ENCODE measurements at regions not wholly inside any gene's neighbourhood (a gene's known extent, or its start where the extent isn't known, plus 50 kb on each side); places are given as distances from the start of the nearest gene placed in this dataset.

DNA sequence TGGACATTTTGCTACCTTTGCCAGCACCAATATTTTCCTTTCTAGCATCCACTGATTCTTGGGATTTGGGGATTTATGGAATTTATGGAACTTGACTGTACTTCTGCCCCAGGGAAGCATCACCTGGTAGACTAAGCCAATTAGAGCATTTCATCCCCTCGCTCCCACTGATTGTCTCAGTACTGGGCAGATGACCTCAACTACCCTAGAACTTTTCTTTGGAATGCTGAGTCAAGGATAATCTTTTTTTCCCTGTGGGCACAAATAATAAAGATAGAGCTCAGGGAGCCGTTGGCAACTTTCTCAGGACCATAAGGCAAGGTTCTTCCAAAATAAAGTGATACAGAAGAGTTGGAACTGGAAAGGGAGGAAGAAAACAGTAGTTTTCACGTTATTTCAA lies 438.4 kb downstream of the PLK2 start:
- Histone ChIP-seq H3K79me2 (ENCODE audit: control insufficient read depth, low read length) (no peaks in the 10 kb centered on the region), H3K4me2 (ENCODE audit: low read length) (no peak overlapping the region)

DNA sequence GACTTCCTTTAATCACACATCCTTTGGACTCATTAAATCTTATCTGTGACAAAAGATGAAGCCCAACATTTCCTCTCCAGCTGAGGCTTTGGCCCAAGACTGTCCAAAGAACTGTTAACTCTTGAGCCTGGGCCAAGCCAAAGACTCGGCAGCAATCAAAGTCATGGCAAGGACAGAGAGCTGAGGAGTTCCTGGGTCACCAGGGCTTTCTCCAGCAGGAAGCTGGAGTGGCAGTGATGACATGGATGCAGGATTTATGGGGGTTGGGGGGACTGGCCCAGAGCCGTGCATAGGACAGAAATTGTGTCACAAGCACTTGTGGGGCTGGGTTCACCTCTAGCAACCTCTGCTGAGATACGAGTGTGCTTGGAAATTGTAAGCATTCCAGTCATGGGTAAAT lies 440.3 kb downstream of the PLK2 start:
- Histone ChIP-seq H3K9me2 (replicated peaks; ENCODE audit: control insufficient read depth, low read length) (no peaks in the 10 kb centered on the region), H3K36me3 (ENCODE audit: control insufficient read depth, low read length) (no peaks in the 10 kb centered on the region), H3K27me3 (ENCODE audit: control insufficient read depth, low read length) (no peaks in the 10 kb centered on the region), H3F3A (ENCODE audit: control insufficient read depth, insufficient read depth) (no peaks in the 10 kb centered on the region), H3K27ac (ENCODE audit: low read depth, low read length) (no peak overlapping the region), H3K79me2 (ENCODE audit: control insufficient read depth, low read length) (no peaks in the 10 kb centered on the region), H3K4me2 (ENCODE audit: low read length) (no peak overlapping the region), H3K4me3 (ENCODE audit: low read length) (no peak overlapping the region), H3K9me3 (ENCODE audit: control insufficient read depth, insufficient read depth, low read length) (no peaks in the 10 kb centered on the region), H3K4me1 (ENCODE audit: control insufficient read depth, low read length) (no peaks in the 10 kb centered on the region), H4K20me1 (ENCODE audit: control insufficient read depth, insufficient read depth, low read depth, low read length) (no peaks in the 10 kb centered on the region)
- TF ChIP-seq, protein P1, sequence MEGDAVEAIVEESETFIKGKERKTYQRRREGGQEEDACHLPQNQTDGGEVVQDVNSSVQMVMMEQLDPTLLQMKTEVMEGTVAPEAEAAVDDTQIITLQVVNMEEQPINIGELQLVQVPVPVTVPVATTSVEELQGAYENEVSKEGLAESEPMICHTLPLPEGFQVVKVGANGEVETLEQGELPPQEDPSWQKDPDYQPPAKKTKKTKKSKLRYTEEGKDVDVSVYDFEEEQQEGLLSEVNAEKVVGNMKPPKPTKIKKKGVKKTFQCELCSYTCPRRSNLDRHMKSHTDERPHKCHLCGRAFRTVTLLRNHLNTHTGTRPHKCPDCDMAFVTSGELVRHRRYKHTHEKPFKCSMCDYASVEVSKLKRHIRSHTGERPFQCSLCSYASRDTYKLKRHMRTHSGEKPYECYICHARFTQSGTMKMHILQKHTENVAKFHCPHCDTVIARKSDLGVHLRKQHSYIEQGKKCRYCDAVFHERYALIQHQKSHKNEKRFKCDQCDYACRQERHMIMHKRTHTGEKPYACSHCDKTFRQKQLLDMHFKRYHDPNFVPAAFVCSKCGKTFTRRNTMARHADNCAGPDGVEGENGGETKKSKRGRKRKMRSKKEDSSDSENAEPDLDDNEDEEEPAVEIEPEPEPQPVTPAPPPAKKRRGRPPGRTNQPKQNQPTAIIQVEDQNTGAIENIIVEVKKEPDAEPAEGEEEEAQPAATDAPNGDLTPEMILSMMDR (IDR thresholded peaks at IDR 0.05; ENCODE audit: low read depth, low read length, poor library complexity, severe bottlenecking): no peak
- TF ChIP-seq EZH2phosphoT487 (IDR thresholded peaks at IDR 0.05; ENCODE audit: borderline replicate concordance, low read length): no peak

More for the DNA sequence above, 438.4 kb downstream of the PLK2 start:
- H3K27ac ChIP-seq (ENCODE audit: low read depth, low read length): no peak overlapping the region
- no peaks in the 10 kb centered on the region for H3F3A ChIP-seq (ENCODE audit: control insufficient read depth, insufficient read depth)
- no peaks in the 10 kb centered on the region for H3K36me3 ChIP-seq (ENCODE audit: control insufficient read depth, low read length)
- TF ChIP-seq, protein P1 (IDR thresholded peaks at IDR 0.05; ENCODE audit: low read depth, low read length, poor library complexity, severe bottlenecking): no peak
- no peak for TF ChIP-seq EZH2phosphoT487 (IDR thresholded peaks at IDR 0.05; ENCODE audit: borderline replicate concordance, low read length)
- no peak overlapping the region for H3K4me3 ChIP-seq (ENCODE audit: low read length)
- no peaks in the 10 kb centered on the region for H3K9me3 ChIP-seq (ENCODE audit: control insufficient read depth, insufficient read depth, low read length)
- no peaks in the 10 kb centered on the region for H3K4me1 ChIP-seq (ENCODE audit: control insufficient read depth, low read length)
- H3K27me3 ChIP-seq (ENCODE audit: control insufficient read depth, low read length): no peaks in the 10 kb centered on the region
- H4K20me1 ChIP-seq (ENCODE audit: control insufficient read depth, insufficient read depth, low read depth, low read length): no peaks in the 10 kb centered on the region
- H3K9me2 ChIP-seq (replicated peaks; ENCODE audit: control insufficient read depth, low read length): no peaks in the 10 kb centered on the region

DNA sequence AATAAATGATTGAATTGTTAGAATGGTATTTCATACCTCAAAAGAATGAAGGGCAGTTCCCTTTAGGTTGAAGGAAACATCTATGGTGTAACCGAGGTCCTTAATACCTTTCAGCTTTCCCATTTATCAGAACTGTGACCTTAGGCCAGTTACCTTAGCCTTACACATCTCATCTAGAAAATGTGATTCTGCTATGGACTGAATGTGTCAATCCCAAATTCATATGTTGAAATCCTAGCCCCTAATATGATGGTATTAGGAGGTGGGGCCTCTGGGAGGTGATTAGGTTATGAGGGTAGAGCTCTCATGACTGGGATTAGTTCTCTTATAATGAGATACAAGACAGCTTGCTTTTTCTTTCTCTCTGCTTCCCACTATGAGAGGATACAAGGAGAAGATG lies 441.9 kb downstream of the PLK2 start:
- no peak overlapping the region for H3K27ac ChIP-seq (ENCODE audit: low read depth, low read length)
- no peaks in the 10 kb centered on the region for H3K36me3 ChIP-seq (ENCODE audit: control insufficient read depth, low read length)
- no peak overlapping the region for H3K4me3 ChIP-seq (ENCODE audit: low read length)
- H3K9me3 ChIP-seq (ENCODE audit: control insufficient read depth, insufficient read depth, low read length): no peaks in the 10 kb centered on the region
- H3K9me2 ChIP-seq (replicated peaks; ENCODE audit: control insufficient read depth, low read length): no peaks in the 10 kb centered on the region
- no peak overlapping the region for H3K4me2 ChIP-seq (ENCODE audit: low read length)
- TF ChIP-seq, protein P1 (IDR thresholded peaks at IDR 0.05; ENCODE audit: low read depth, low read length, poor library complexity, severe bottlenecking): no peak
- no peak for TF ChIP-seq EZH2phosphoT487 (IDR thresholded peaks at IDR 0.05; ENCODE audit: borderline replicate concordance, low read length)
- H3K79me2 ChIP-seq (ENCODE audit: control insufficient read depth, low read length): no peaks in the 10 kb centered on the region
- H3K4me1 ChIP-seq (ENCODE audit: control insufficient read depth, low read length): no peaks in the 10 kb centered on the region
- no peaks in the 10 kb centered on the region for H4K20me1 ChIP-seq (ENCODE audit: control insufficient read depth, insufficient read depth, low read depth, low read length)
- H3K27me3 ChIP-seq (ENCODE audit: control insufficient read depth, low read length): no peaks in the 10 kb centered on the region
- no peaks in the 10 kb centered on the region for H3F3A ChIP-seq (ENCODE audit: control insufficient read depth, insufficient read depth)

DNA sequence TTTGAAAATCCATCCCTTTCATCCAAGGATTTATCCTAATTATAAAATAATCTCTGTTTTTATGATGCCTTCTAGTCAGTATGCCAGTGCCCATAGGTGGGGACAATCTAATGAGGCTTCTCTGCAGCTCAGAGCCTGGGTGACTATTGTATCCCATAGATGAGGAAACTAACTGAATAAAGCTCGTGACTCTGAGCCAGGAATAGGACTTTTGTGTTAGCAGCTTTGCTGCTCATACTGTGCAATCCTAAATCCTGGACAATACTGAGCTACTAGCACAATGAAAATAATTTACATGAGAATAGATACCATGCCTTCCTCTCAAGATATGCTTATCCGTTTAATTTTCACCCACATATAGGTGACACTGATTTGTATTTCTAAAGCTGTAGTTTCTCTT lies 443.0 kb downstream of the PLK2 start:
- no peak overlapping the region for H3K4me3 ChIP-seq (ENCODE audit: low read length)
- H3K27me3 ChIP-seq (ENCODE audit: control insufficient read depth, low read length): no peaks in the 10 kb centered on the region
- no peaks in the 10 kb centered on the region for H3K9me3 ChIP-seq (ENCODE audit: control insufficient read depth, insufficient read depth, low read length)
- no peaks in the 10 kb centered on the region for H4K20me1 ChIP-seq (ENCODE audit: control insufficient read depth, insufficient read depth, low read depth, low read length)
- no peaks in the 10 kb centered on the region for H3K36me3 ChIP-seq (ENCODE audit: control insufficient read depth, low read length)
- H3F3A ChIP-seq (ENCODE audit: control insufficient read depth, insufficient read depth): no peaks in the 10 kb centered on the region
- TF ChIP-seq, protein P1 (IDR thresholded peaks at IDR 0.05; ENCODE audit: low read depth, low read length, poor library complexity, severe bottlenecking): no peak
- TF ChIP-seq EZH2phosphoT487 (IDR thresholded peaks at IDR 0.05; ENCODE audit: borderline replicate concordance, low read length): no peak
- no peak overlapping the region for H3K27ac ChIP-seq (ENCODE audit: low read depth, low read length)
- no peak overlapping the region for H3K4me2 ChIP-seq (ENCODE audit: low read length)
- no peaks in the 10 kb centered on the region for H3K9me2 ChIP-seq (replicated peaks; ENCODE audit: control insufficient read depth, low read length)
- H3K79me2 ChIP-seq (ENCODE audit: control insufficient read depth, low read length): no peaks in the 10 kb centered on the region
- H3K4me1 ChIP-seq (ENCODE audit: control insufficient read depth, low read length): no peaks in the 10 kb centered on the region

Measured in DOHH2 (cell line).